IPS DF 4.7 (cell line): ENCODE measurements at regions not wholly inside any gene's neighbourhood (a gene's known extent, or its start where the extent isn't known, plus 50 kb on each side); places are given as distances from the start of the nearest gene placed in this dataset.

Experiments
- DNase-seq: peaks from one replicate; pipeline ENCODE4 v3.0.0-alpha.2; 2013; ENCODE audit warnings: low spot score; ENCODE audit errors: extremely low read depth

DNA sequence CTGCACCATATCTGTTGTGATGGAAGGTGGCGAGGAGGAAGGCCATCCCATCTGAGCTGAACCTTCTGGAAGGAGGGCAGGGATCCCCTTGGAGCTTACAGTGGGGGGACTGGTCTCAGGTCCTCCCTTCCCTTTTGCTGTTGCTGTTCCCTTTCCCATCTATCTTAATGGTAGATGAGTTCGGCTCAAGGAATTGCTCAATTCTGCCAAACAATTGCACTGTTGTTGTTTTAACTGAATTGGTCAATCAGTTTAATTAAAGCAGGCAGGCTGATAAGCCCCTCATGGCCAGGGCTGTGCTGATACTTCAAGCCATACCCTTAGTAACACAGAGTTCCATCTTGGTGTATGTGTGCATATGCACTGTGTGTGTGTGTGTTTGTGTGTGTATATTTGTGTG lies 220.4 kb upstream of the FOXF1 start:
- no peak for DNase-seq

DNA sequence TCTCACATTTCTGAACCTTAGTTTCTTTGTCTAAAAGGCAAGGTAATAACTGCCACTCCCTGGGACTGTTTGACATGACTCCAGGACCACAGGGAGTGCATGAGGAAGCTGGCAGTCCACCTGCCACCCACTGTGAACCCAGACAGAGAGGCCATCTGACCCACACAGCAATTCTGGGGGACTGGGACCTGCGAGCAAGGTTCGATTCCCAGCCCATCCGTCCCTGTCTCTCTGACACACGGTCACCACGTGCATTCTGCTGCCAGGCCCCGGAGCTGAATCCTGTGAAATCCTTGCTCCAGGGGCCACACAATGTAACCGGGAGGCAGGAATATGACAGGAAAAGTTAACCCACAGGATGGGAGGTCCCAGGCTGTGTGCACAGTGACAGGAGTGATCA lies 218.8 kb upstream of the FOXF1 start:
- DNase-seq = no peak

DNA sequence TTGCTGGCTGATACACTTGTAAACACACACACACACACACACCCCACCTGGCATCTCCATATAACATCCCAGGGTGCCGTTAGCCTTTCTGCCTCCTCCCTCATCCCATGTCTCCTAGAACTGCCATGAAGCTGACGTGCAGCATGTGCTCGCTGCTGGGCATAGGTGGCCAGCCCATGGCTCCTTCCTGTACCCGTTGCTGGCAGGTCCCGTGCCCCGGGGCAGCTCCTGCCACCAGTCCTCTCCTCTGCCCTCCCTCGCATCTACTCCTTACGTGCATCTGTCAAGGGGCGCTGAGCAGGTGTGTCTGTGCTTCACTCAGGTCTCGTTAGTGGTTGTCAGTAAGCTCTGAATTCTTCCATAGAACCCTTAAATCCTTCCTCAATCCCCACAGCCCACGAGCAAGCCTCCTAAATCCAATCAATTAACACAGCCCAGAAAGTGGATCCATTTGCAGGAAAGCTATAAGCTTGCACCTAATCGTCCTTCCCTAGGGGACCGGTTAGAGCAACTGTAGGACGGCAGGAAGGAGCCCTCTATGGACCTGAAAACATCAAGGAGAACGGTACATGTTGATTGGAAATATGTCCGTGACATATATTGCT lies 218.1 kb upstream of the FOXF1 start:
- DNase-seq = no peak

DNA sequence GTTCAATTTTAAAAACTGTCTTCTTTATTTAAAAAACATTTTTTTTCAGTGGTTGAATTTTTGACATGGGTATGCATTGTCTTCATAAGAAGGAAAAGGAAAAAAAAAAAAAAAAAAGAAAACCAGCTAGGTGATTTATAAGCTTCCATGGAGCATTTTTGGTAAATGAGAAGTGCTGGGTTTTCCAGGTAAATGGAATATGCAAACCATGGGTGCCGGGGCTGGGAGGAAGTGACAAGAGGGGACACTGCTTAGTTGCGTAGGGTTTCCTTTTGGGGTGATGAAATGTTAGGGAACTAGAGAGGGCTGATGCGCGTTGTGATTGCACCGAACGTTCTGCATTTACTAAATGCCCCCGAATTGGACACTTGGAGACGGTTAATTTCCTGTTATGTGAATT lies 217.4 kb upstream of the FOXF1 start:
- DNase-seq = no peak

DNA sequence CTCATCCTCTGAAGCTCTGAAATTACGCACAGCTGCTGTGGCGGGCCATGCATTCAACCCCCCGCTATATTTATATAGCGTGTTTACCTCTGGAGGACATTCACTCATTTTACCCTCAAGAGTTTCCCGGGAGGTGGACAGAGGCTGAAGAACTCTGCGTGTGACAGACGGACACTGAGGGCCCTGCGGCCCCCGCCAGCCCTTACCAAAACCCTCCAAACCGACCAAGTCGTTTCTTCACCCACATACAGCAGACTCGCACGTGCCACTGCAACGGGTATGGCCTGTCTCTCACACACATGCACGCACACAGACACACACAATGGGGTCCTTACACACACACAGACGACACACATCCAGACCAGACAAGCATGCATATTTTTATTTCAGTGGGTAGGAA lies 216.4 kb upstream of the FOXF1 start:
- no peak for DNase-seq

DNA sequence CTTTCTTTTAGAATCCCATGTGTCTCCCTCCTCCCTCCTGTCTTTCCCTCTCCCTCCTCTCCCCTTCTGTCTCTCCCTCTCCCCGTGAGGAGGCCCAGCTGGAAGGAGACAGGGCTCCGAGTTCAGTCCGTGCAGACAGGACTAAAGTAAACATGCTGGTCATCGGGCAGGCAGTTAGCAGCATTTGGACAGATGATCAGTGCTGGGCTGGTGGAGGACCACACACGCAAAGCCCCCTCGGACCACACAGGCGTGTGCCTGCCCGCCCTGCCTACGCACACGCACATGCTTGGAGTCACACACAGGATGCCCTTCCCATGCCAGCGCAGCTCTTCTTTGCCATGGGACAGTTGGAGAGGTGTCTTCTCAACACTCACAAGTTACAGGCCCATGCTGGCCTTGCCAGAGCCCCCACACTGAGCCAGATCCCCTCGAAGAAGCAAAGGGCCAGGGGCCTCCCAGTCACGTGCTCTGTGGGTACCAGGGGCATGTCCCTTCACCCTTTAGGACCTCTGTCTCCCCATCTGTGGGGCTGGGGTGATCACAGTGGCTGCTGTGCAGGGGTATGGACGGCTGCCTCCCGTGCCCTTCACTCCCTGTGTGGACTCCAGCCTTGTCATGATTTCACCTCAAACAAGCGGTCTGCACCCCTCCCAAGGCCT lies 215.7 kb upstream of the FOXF1 start:
- no peak for DNase-seq

DNA sequence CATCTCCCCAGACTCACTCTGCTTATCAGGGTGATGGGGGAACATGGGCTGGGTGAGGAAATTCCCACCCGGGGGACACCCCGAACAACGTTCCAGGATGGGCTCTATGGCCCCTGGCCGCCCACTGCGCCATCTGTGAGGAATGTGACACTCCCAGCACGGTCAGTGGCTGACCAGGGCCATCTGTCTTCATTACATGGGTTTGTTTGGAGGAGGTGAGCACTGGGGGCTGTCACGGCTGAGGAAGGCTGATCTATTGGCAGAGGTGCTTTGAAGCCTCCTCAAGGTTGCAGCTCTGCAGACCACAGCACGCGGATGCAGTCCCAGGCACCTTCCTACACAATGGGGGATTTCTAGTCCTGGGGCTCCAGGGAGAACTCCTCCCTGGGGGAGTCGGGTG lies 214.1 kb upstream of the FOXF1 start:
- DNase-seq = no peak

DNA sequence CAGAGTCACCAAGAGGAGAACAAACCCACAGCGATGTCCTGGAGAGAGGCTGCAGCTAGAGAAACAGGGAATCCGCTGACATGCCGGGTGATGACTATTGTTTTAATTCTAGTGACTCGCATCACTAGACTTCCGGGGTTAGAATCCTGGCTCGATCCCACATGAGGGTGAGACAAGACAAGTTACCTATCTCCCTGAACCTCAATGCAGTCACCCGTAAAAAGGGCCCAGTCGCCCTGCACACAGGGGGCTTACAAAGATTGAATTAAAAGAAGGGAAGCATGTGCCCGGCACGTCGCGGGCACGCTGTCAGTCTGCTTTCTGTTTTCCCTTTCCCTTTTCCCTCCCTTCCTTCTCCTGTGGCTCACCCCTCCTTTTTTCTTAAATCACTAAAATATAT lies 212.9 kb upstream of the FOXF1 start:
- no peak for DNase-seq

DNA sequence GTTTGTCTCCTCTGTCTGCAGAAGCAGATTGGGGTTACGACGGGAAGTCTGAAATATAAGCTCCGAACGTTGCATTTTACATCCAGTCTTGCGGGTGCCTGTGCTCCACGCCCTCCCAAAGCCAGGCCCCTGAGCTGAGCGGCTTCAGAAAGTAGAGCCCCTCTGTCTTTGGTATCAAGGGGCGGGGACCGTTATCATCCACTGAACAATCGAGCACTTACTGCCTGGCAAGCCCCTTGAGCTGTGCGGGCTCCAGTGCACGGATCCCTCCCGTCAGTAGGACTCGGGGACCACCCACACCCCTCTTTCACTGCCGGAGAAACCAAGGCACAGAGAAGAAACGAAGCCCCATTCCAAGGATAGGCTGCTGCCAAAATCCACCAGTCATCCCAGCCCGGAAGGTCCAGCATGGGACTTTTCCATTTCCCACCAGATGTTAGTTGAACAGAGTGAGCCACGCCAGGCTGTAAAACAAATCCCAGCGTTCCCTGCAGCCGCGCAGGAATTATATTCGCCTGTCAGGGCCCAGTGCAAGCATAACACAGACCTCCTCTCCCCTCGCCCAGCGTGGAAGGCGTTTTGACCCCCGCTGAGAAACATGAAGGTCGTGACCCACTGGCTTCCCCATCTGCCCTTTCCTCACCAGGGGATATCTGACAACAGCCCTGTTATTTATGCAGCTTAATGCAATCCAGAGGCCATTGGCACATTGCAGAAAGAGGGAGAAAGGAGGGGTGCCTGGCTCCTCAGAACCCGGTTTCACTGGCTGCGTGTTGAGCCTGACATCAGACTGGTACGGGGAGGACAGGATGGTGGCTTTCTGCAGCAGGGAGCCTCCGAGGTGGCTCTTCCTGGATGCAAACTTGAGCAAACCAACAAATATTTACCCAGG lies 212.2 kb upstream of the FOXF1 start:
- DNase-seq = no peak

DNA sequence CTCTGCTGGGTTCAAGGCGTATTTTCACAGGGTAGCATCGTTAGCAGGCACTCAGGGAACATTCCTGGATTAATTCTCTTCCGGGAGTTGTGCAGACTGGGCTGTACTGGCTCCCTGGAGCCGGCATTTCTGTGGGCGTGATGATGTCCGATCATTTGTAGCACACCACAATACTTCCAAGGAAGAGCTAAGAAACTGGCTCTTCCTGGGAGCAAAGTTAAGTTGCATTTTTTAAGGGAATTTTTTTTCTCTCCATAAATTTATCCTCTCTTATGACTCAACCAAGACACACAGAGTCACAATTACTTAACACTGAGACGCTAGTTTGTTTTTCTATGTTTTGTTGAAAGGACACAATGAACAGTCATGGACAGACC lies 211.6 kb upstream of the FOXF1 start:
- no peak for DNase-seq

DNA sequence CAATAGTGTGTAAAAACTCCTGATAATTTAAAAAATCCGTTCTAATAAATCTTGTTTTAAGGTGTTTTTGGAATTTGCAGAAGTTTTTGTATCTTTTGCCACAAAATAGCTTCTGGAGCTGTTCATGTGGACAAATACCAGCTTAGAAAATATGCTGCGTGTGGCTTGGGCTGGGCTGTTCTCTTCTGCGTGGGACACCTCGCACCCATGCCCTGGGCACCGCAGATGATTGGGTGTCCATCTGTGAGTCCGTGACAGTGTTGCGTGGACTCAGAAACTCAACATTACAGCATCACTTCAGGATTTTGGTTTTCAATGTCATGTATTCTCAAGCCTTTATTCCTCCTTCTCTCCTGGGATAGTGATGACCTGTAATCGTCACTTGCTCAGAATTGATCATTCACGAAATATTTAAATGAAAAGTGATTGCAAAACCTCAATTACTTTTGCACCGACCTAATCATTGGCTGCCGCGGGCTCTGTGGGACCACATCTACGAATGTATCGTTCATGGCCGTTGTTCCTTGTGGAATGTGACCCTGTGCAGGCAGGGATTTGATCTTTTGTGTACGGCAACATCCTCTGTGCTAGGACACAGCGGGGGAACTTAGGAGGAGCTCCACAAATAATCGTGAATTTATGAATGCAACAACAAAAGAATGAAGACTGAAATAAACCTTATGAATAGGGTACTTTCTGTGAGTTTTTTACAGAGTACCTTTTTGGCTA lies 210.3 kb upstream of the FOXF1 start:
- DNase-seq = no peak

DNA sequence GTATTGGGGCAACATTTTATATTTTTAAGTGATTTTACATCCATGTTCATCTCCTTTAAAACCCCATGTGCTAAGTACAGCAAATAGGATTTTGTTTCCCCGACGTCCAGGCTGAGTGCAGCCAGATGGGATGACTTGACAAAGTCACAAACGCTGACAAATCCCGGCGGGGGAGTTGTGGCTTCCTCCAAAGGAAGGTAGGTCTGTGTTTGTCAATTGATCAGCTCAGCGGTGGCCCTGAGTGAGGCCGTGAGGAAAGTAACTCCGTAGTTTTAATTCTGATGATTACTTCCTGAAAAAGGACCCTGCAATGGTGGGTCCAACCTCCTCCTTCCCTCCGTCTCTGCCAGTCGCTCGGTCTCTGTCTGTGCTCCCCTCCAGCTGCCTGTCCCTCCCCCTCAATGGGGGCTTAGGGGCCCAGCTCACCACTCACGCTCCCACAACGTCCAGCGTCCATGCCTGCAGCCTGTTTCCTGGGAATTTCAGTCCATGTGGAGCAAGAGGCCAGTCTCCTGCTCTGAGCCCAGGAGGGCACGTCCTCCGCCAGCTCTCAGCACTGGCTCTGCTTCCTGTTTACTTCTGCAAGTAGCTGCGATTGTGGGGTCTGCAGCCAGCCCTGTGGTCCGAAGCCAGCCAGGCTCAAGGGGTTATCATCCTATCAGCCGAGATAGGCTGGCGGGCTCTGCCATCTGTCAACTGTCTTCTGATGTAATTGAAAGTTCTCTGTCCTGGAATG lies 209.4 kb upstream of the FOXF1 start:
- DNase-seq = no peak

DNA sequence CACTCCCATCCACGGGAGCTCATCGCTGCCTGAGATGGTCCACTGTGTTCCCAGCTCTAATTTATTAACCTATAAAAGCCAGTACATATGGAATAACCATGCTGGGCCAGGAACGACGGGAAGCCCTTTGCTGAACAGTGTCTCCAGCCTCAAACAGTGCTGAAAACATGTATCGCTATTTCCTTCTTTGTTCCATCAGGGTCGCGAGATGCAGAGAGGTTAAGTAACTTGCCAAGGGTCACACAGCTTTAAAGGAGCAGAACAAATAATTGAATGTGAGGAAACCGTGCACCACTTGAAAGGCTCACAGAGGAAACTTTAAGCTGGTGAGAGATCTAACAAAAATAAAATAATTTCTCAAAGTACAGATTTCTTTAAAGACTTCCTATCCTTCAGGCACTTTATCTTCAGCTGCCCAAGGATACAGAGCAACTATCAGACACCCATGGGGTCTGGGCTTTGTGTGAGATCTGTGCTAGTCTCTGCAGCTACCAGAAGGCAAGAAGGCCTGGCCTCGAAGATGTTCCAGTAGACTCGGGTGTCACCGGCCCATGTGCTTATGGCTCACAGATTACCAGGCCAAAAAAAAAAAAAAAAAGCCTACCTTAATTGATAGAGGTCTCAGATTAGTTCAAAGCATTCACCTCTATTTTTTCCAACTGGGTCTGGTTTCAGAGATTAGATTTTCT lies 207.8 kb upstream of the FOXF1 start:
- DNase-seq = no peak

DNA sequence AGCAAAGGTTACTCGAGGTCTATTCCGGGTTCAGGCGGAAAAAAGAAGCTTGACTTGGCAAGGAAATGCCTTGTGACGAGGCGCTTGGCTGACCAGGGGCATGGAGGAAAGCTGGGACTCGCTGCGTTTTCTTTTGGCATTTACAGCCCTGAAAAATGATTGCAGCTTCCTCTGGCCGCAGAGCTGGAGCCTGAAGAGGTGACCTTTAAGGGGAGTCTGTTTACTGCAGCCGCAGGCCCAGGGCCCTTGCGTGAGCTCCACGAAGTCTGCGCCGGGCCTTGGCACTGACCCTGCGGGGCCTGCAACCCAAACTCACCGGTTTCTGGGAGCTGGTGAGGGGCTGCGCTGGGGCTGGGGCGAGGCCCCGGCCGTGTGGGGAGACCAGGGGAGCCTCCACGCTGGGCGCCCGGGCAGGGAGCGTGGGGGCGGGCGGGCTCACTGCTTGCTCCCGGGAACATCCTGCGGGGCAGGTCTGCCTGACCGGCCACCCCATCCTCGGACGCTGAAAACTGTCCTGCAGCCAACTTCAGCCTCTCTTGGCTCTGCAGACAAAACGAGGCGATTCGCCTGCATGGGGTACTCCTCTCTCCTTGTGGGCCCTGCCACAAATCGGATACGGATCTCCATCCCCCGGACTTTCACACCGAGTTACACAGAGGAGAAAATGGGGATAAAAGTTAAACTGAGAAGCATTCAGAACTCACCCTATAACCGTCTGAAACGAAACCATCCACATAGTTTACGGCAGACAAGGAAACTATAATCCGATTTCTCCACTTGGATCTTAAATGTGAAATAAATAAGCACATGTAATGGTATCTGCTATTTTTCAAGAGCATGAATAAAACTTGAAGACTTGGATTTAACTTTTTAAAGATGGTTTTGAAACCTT lies 206.3 kb upstream of the FOXF1 start:
- no peak for DNase-seq

DNA sequence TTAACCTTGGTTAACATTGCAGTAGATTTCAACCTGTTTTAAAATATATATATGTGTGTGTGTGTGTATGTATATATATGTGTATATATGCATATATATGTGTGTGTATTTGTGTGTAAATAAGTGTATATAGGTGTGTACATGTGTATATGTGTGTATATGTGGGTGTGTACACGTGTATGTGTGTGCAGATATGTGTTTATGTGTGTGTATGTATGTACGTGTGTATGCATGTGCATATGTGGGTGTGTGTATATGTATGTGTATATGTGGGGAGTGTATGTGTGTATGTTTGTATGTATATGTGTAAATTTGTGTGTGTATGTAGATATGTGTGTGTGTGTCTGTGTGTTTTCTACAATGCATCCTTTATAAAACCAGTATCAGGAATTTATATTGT lies 205.5 kb upstream of the FOXF1 start:
- no peak for DNase-seq

DNA sequence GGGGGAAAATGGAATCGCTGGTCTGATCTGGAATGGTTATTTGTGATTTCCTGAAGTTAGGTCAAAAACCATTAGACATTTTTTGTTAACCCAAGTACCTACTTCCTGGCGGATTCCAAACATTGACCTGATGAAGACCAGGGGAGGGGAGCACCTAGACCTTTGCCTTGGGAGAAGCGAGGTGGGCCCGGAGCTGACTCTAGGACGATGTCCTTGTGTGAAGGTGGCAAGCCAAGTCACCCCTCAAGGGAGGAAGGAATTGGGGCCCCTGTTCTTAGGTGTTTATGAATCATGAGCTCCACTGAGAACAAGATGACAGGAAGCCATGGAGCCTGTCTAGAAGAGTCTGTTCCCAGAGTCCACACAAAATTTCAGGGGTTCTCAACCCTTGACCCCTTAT lies 204.9 kb upstream of the FOXF1 start:
- no peak for DNase-seq

DNA sequence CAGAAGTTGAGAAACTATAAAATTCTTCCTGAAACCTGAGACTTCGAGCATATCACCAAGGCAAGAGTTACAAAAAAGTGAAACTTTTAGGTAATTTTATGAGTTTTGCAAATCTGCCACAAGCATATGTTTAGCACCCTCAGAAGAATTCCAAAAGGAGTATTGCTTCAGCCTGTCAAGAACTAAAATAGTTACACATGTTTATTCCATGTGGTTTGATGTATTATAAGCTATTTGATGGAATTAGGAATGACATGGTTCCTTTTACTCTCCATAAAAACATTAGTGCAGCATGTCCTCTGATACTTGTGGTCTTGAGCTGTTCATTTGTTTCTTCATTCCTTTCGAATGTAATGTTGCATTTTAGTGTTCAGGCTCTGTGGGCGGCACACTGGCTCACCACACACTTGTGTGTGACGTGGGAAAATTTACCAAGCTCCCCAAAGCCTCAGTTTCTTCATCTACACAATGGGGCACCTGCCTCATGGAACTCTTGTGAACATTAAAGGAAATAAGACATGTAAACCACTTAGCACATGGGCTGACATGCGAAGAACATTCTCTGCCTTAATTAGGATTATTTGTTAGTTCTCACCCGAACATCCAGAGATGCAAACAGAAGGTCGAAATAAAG lies 204.2 kb upstream of the FOXF1 start:
- DNase-seq = no peak

DNA sequence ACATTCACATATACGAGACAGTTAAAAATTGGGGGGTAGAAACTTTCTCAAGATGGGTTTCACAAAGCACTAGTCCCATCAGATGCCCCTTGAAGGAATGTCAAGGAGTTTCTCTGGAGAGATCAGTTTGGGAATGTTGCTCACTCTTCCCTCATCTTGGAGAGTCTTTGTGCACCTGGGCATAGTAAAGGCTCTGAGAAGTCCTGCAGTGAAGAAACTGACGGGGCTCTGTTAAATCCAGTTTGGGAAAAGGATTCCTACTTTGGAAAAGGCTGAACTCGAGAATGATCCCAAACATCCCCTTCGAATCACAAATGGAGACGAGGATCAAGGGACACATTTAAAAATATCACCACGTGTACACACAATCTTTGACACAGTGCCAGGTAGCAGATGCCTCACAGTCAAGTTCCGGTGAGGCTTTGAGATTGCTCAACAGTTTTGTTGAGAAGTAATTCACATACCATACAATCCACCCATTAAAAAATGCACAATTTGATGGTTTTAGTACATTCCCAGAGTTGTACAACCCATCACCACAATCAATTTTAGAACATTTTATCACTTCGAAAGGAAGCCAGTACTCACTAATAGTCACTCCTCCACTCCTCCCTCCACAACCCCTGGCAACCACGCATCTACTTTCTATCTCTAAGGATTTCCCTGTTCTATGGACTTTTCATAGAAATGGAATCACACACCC lies 203.4 kb upstream of the FOXF1 start:
- no peak for DNase-seq

DNA sequence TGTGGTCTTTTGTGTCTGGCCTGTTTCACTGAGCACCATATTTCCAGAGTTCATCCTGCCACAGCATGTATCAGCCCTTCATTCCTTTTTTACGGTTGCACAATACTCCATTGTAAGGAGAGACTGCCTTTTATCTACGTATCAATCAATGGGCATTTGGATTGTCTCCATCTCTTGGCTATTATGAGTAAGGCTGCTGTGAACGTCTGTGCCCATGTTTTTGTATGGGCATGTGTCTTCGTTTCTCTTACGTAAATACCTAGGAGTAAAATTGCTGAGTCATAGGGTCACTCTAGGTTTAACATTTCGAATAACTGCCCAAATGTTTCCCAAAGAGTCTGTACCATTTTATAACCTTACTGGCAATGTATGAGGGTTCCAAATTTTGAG lies 202.8 kb upstream of the FOXF1 start:
- DNase-seq = no peak
